Hindlimb muscle (tissue), 1 donor: ENCODE measurements at regions not wholly inside any gene's neighbourhood (a gene's known extent, or its start where the extent isn't known, plus 50 kb on each side); places are given as distances from the start of the nearest gene placed in this dataset.

Source experiments
- DNase-seq: peaks from one replicate; pipeline ENCODE4 v3.0.0-alpha.2; 2013

- DNase-seq: no peak
Observed at GRCh38 chr2:146642066-146642465, 1202.8 kb upstream of the ACVR2A start.

DNA sequence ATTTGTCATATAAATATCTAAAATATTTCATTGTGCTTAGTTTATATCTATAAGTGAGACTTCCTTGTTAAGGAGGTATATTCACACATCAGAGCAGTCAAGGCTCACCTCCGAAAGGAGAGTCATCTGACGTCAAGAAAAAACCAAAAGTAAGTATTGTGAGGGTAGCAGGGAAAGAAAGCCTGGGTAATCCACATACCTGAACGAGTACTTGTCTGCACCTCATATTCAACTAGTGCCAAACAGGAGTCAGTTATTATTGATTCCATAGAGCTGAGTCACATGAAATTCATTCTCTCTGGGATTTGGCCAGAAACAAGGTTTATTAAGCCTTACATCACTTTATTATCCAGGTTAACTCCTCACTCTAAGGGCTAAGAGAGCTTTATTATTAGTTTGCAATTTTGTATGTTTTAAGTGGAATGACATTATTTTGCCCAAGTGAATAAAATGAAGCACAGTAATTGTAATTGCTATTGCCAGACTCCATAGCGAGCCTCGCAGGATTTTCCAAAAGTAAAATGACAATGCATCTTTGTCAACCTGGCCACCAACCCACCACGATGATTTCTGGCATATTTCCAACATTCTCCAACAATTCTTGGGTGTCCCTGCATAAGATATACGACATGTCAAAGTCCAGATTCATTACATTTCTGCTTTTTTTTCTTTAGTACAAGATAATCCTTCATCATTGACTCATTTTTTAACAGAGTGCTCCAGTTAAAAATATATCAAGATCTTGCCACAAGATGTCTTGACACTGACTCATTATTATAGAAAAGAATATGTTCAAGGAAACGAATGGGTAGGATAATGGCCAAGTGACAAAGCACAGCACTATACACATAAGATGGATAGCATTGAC lies 1210.4 kb upstream of the ACVR2A start:
- no peak for DNase-seq

DNA sequence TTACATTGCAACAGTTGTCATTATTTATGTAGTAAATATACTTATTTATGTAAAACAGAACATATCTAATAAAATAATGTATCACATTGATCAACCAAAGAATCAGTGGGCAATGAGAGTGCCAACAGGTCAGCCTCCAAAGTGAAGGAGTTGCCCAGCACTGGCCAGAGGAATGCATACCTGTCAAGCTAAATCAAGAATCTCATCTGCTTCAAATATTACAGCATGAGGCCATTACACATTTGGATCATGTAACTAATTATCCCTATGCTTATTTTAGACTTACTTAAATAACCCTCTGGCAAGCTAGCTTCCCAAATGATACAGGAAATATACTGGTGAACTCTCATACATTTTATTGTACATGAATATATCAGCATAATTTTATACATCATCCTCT lies 1211.7 kb upstream of the ACVR2A start:
- no peak for DNase-seq

- no peak for DNase-seq
Observed at GRCh38 chr2:146632707-146633106, 1212.1 kb upstream of the ACVR2A start.

DNA sequence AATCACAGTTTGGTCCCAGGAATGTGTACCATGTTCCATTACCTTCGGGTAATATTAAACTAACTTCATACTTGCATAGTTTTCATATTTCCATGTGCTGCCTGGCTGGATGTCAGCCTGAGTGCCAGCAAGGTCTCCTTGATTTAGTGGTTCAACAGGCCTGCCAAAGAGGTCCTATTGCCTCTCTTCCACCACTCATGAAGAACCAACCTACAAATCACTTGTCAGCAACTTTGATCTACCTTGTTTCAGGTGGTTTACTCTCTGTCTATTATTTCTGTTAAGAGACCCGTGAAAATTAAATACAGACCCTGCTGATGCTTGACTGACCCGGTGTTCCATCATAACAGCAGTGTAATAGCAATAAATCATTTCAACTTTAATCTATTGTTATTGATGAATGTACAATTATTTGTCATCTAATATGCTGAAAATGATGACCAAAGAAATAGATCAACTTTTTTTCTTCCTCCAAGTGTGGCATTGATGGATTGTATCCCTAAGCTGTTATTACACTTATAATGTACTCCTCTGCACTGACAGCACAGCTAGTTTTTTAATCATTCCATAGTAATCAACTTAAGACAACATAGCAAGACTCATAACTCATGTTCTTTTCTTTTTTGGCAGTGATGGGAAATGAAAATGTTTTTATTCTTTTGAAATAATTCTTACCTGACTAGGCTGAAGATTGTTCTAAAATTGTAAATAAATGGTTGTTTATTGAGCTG lies 1220.2 kb upstream of the ACVR2A start:
- DNase-seq: no peak

GRCh38 chr2:146623771-146624170 lies 1221.1 kb upstream of the ACVR2A start:
- DNase-seq: no peak

- no peak for DNase-seq
Observed at GRCh38 chr2:146621656-146622055, 1223.2 kb upstream of the ACVR2A start.

GRCh38 chr2:146615778-146616177 lies 1229.1 kb upstream of the ACVR2A start:
- no peak for DNase-seq

DNA sequence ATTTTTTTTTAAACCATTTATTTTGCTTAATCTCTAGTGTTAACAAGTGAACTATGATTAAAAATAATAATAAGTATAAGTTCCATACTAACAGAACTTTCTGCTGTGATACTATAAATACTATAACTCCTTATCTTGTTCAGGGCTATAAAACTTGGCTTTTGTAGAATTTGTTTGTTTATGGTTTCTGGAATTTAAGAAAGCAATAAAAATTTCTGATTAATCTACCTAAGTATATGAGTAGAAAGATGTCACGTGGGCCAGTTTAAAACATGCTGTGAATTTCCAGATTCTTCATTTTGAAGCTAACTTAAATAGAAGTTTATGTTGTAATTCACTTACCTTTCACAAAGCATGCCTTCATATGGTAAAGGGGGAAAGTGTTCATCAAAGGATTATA lies 1236.3 kb upstream of the ACVR2A start:
- no peak for DNase-seq

DNA sequence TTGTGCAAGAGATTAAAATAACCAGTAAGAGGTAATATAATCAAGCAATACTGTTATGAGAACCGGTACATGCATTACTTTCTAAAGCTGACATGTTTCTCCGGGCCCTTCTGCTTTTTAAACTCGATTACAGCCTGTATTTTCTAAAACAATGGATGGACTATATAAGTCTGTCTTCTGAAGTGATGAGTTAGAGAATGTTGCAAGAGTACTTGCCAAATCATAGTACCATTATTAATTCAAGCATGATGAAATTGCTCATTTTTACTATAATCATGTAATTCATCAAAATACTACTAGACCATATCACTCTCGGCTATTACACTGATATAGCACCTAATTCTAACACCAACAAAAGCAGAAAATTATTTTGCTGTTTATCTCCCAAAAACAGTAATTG lies 1240.3 kb upstream of the ACVR2A start:
- no peak for DNase-seq

DNA sequence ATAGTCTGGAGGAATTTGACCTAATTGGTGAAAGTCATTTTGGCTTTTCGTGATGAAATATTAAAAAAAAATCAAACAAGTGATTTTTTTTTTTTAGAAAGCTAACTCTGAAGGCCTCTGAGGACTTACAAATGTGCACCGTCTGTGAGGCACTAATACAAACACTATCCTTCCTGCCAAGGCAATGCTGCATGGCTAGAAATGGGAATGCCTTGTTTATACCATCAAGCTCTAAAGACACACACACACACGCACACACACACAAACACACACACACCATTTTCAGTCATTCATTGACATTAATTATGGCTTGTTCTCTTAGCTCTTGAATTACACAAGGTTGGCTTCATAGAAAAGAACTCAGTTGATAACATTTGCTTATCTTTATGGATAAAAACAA lies 1242.0 kb upstream of the ACVR2A start:
- DNase-seq: no peak

DNA sequence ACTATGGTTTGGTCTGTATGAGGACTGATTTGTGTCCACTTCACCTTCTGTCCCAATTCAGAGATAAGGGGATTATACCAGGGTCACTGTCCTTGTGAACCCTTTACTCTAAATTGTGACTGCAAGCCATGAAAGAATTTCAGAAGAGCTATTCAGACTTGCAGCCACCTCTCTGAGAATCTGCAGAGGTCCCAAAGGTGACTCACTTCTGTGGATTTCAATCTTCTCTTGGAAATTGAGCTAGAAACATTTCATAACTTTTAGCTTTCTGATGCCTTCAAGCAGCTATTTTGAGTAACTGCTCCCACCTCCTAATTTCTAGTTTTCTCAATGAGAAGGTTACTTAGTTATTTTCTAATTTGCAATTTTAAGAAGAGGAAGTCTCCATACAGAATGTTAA lies 1242.4 kb upstream of the ACVR2A start:
- DNase-seq: no peak

- DNase-seq: no peak
Observed at GRCh38 chr2:146598791-146599190, 1246.0 kb upstream of the ACVR2A start.

DNA sequence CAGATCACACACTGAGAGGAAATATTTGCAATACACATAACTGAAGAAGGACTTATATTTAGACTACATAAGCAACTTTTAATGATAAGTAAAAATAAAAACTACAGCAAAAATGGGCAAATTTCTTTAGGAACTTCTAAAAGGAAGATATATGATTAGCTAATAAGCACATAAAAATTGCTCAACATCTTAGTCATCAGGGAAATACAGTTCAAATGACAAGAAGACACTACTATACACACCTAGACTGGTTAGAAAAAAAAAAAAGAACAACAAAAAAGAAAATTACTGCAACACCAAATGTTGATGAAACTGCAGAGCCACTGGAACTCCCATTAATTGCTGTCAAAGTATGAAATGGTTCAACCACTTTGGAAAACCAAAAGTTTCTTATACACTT lies 1247.5 kb upstream of the ACVR2A start:
- no peak for DNase-seq

GRCh38 chr2:146591908-146592307 lies 1252.9 kb upstream of the ACVR2A start:
- DNase-seq: no peak

GRCh38 chr2:146587291-146587713 lies 1257.5 kb upstream of the ACVR2A start:
- no peak for DNase-seq

- no peak for DNase-seq
Observed at GRCh38 chr2:146584316-146584715, 1260.5 kb upstream of the ACVR2A start.

DNA sequence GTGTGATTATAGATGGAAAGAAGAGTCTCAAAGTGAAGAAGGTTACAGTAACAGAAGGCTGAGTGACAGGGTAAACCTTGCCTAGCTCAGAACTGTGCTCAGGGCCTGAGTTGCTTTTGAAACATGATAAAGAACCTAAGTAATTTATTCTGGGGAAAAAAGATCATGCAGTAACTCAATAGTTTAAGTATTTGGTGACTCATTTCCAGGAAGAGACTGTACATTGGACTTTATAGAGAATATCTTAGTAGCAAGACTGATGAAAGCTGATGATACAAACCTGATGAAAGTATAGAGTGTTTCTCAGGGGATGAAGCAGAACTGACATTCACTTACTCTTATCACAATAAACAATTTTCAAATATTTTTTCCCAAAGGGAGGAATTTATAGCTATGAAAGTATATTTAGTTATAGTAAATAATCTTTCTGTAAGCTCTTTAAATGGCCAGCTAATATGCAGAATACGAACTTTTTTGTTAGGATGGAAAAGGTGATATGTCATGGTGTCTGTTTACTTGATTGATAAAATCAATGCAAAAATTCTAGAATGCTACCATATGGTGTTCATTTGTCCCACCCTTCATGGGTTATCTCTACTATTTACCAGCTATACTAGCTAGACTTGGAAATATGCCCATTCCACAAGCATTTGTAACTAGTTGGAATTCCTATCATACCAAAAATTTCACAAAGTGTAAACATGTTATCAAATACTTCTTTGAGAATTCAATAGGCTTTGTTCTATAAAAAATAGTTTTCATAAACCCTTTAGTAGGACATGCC lies 1265.5 kb upstream of the ACVR2A start:
- DNase-seq: no peak

DNA sequence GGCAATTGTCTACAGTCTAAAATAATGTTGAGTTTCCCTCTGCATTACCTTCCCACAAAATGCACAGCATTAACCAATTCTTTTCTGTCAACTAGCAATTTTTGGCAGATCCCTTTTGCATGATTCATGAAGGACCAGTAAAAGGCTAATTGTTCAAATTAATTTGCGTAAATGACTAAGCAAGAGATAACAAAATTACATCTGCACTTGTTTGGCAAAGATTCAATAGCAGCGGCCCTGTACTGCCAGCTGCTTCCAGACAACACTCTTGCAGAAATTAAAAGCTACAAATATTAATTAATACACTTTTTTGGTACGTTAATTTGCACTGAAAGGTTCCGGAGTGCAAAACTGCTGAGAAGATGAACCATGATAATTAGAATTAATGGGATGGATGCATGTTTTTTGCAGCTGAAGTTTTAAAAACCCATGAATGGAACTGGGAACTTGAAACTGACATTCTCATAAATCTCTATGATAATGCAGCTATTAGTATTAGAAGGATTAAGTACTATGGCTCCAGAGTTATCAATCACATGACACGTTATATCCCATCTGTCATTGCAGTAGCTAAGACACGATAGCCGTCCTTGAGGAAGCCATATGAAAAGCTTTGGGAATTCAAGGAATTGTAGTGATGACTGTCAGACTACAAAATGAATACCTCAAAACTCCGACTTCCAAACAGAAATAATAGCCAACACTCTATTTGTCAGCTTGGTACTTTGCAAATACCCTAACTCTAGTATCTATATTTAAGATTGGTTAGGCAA lies 1268.3 kb upstream of the ACVR2A start:
- no peak for DNase-seq

GRCh38 chr2:146572598-146572997 lies 1272.2 kb upstream of the ACVR2A start:
- no peak for DNase-seq

DNA sequence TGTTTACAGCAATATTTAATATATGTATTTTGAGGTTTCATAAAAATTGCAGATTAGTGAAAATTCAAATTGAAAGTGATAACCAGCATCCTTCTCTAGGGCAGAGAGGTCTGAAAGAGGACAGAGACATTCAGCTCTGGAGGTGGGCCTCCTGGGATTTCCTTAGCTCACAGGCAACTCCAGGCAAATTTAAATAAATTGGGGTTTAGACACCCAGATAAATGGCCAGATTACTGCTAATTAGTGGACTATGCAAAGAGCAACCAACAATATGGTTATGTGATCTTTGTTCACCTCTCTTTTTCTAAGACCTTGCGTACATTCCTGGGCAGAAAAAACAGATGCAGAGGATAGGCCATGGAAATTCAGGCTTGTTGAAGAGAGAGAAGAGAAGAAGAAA lies 1282.8 kb upstream of the ACVR2A start:
- no peak for DNase-seq

DNA sequence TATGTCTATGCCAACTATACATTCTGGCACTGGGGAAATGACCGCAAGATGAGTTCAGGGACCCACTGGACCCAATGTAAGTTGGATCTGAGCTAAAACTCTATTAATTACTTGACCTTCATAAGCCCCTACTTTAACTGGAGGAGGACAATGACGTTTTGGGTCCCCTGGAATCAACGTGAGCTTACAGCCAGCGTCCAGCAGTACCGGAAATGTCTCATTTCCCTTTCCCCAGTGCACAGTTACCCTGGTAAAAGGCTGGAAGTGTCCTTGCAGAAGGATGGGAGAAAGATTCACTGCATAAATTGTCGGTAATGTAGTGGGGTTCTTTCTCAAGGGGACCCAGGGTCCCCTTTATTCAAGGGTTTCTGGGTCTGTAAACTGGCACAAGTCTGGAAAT lies 1297.6 kb upstream of the ACVR2A start:
- DNase-seq: no peak
